ENCODE measurements at regions not wholly inside any gene's neighbourhood (a gene's known extent, or its start where the extent isn't known, plus 50 kb on each side); places are given as distances from the start of the nearest gene placed in this dataset.

GRCh38 chrX:98459669-98460068 is 1576.0 kb downstream of the RPA4 start:
- TF ChIP-seq CTCF (IDR thresholded peaks at IDR 0.05; ENCODE audit: extremely low read depth, insufficient read depth, missing control alignments): no peak
- DNase-seq (ENCODE audit: low spot score): no peak
- in situ Hi-C loops (cut with MboI; ENCODE audit: low pct_unique_long_range_greater_than_20kb, low sequenced_read_pairs, unreplicated experiment): no loop called here

GRCh38 chrX:98480606-98481005 is 1596.9 kb downstream of the RPA4 start:
- in situ Hi-C loops (cut with MboI; ENCODE audit: low pct_unique_long_range_greater_than_20kb, low sequenced_read_pairs, unreplicated experiment): no loop called here
- no peak for TF ChIP-seq CTCF (IDR thresholded peaks at IDR 0.05; ENCODE audit: extremely low read depth, insufficient read depth, missing control alignments)
- DNase-seq (ENCODE audit: low spot score): no peak

- in situ Hi-C loops (cut with MboI; ENCODE audit: low pct_unique_long_range_greater_than_20kb, low sequenced_read_pairs, unreplicated experiment): no loop called here
- no peak for TF ChIP-seq CTCF (IDR thresholded peaks at IDR 0.05; ENCODE audit: extremely low read depth, insufficient read depth, missing control alignments)
- no peak for DNase-seq (ENCODE audit: low spot score)
These were observed 1597.9 kb downstream of the RPA4 start for GRCh38 chrX:98481636-98482035.

- no peak for TF ChIP-seq CTCF (IDR thresholded peaks at IDR 0.05; ENCODE audit: extremely low read depth, insufficient read depth, missing control alignments)
- in situ Hi-C loops (cut with MboI; ENCODE audit: low pct_unique_long_range_greater_than_20kb, low sequenced_read_pairs, unreplicated experiment): no loop called here
- DNase-seq (ENCODE audit: low spot score): no peak
These were observed 1607.0 kb downstream of the RPA4 start for GRCh38 chrX:98490670-98491069.

GRCh38 chrX:98501426-98501825 is 1617.7 kb downstream of the RPA4 start:
- in situ Hi-C loops (cut with MboI; ENCODE audit: low pct_unique_long_range_greater_than_20kb, low sequenced_read_pairs, unreplicated experiment): no loop called here
- TF ChIP-seq CTCF (IDR thresholded peaks at IDR 0.05; ENCODE audit: extremely low read depth, insufficient read depth, missing control alignments): no peak
- no peak for DNase-seq (ENCODE audit: low spot score)

- no peak for DNase-seq (ENCODE audit: low spot score)
- in situ Hi-C loops (cut with MboI; ENCODE audit: low pct_unique_long_range_greater_than_20kb, low sequenced_read_pairs, unreplicated experiment): no loop called here
- no peak for TF ChIP-seq CTCF (IDR thresholded peaks at IDR 0.05; ENCODE audit: extremely low read depth, insufficient read depth, missing control alignments)
These were observed 1623.2 kb downstream of the RPA4 start for GRCh38 chrX:98506907-98507306.

- TF ChIP-seq CTCF (IDR thresholded peaks at IDR 0.05; ENCODE audit: extremely low read depth, insufficient read depth, missing control alignments): no peak
- DNase-seq (ENCODE audit: low spot score): no peak
- in situ Hi-C loops (cut with MboI; ENCODE audit: low pct_unique_long_range_greater_than_20kb, low sequenced_read_pairs, unreplicated experiment): no loop called here
These were observed 1630.3 kb downstream of the RPA4 start for GRCh38 chrX:98514032-98514431.
